Left lung (tissue), 4 donors: ENCODE measurements at regions not wholly inside any gene's neighbourhood (a gene's known extent, or its start where the extent isn't known, plus 50 kb on each side); places are given as distances from the start of the nearest gene placed in this dataset.
A peak's percentile ranks its signal among the peaks of the same experiment; 100 is the strongest.

ENCODE experiments used
- ATAC-seq: fragments of 200-7000 bp; cut with Tn5 transposase; one replicate; pipeline ENCODE4 v1.9.1; 2020; ENCODE audit warnings: moderate library complexity
- DNase-seq, 4 donors: peaks; one replicate each; pipeline ENCODE4 v3.0.0-alpha.2; 2013 to 2020
- H3K27ac ChIP-seq, 2 donors: fragments of 200-600 bp; sonication (generic) in 1 of 2; one replicate each; pipeline versions ENCODE4 v1.5.0 to v1.8.0; 2020 to 2021
- H3K27me3 ChIP-seq, 2 donors: fragments of 200-600 bp; sonication (generic) in 1 of 2; one replicate each; pipeline versions ENCODE4 v1.5.0 to v1.8.0; 2020 to 2021
- H3K36me3 ChIP-seq, 2 donors: fragments of 200-600 bp; sonication (generic) in 1 of 2; one replicate each; pipeline versions ENCODE4 v1.5.0 to v1.8.0; 2020 to 2021
- H3K4me1 ChIP-seq, 2 donors: fragments of 200-600 bp; one replicate each; pipeline ENCODE4 v1.8.0; 2021
- H3K4me3 ChIP-seq, 2 donors: fragments of 200-600 bp; sonication (generic) in 1 of 2; one replicate each; pipeline versions ENCODE4 v1.5.0 to v1.8.0; 2020 to 2021; ENCODE audit warnings: mild to moderate bottlenecking in 1 of 2
- H3K9me3 ChIP-seq, 2 donors: fragments of 200-600 bp; sonication (generic) in 1 of 2; one replicate each; pipeline versions ENCODE4 v1.5.0 to v1.8.0; 2020 to 2021
- CTCF ChIP-seq, 2 donors: fragments of 200-600 bp; sonication (generic) in 1 of 2; IDR thresholded peaks; one replicate each; pipeline versions ENCODE4 v1.5.0 to v1.8.0; 2021; ENCODE audit warnings: antibody characterized with exemption in 2 of 2
- intact Hi-C, 2 donors: fragments of 100-400 bp; cut with DNase I; formaldehyde crosslinking; loops; one replicate each; pipeline versions ENCODE4 v1.11.2 to v1.14.2; 2022
- donor health status: DM: no; HTN: yes; CAD: no.
- donor health status: DM: no; HTN: no; CAD: no.

GRCh38 chr2:134161170-134161547, 92.7 kb upstream of the MGAT5 start:
- H3K9me3 ChIP-seq: no peaks in the 10 kb centered on the region
- H3K4me1 ChIP-seq: peaks cover 12 to 33% of the 10 kb centered on the region in 2 donors
- TF ChIP-seq CTCF (IDR thresholded peaks at IDR 0.05): no peak
- peak overlapping the region in 1 of 2 donors; percentile 64 for H3K27ac ChIP-seq
- no peaks in the 10 kb centered on the region for H3K27me3 ChIP-seq
- ATAC-seq (peak; percentile 44), DNase-seq (peak in 1 of 4 donors; percentile 85)
- no peak overlapping the region for H3K4me3 ChIP-seq
- no peaks in the 10 kb centered on the region for H3K36me3 ChIP-seq
- intact Hi-C loops: no loop called here

GRCh38 chr2:134163336-134163735, 90.5 kb upstream of the MGAT5 start:
- Histone ChIP-seq H3K4me1 (peaks cover 12 to 33% of the 10 kb centered on the region in 2 donors), H3K4me3 (no peak overlapping the region), H3K27me3 (no peaks in the 10 kb centered on the region), H3K36me3 (no peaks in the 10 kb centered on the region), H3K9me3 (no peaks in the 10 kb centered on the region), H3K27ac (no peak overlapping the region)
- ATAC-seq (no peak), DNase-seq (no peak)
- intact Hi-C loops: no loop called here
- TF ChIP-seq CTCF (IDR thresholded peaks at IDR 0.05): no peak

- H3K27ac ChIP-seq: no peak overlapping the region
- DNase-seq (no peak), ATAC-seq (no peak)
- TF ChIP-seq CTCF (IDR thresholded peaks at IDR 0.05): no peak
- intact Hi-C loops: no loop called here
- H3K4me1 ChIP-seq: peaks cover 12 to 31% of the 10 kb centered on the region in 2 donors
- no peaks in the 10 kb centered on the region for H3K36me3 ChIP-seq
- no peaks in the 10 kb centered on the region for H3K9me3 ChIP-seq
- H3K27me3 ChIP-seq: no peaks in the 10 kb centered on the region
- H3K4me3 ChIP-seq: no peak overlapping the region
These were observed 89.6 kb upstream of the MGAT5 start for GRCh38 chr2:134164306-134164705.

GRCh38 chr2:134167015-134167414, 86.9 kb upstream of the MGAT5 start:
- H3K4me1 ChIP-seq: peaks cover 0 to 6% of the 10 kb centered on the region in 2 donors
- no peak overlapping the region for H3K4me3 ChIP-seq
- no peak overlapping the region for H3K27ac ChIP-seq
- ATAC-seq (no peak), DNase-seq (no peak)
- intact Hi-C loops: no loop called here
- TF ChIP-seq CTCF (IDR thresholded peaks at IDR 0.05): no peak
- no peaks in the 10 kb centered on the region for H3K9me3 ChIP-seq
- H3K36me3 ChIP-seq: no peaks in the 10 kb centered on the region
- H3K27me3 ChIP-seq: no peaks in the 10 kb centered on the region

GRCh38 chr2:134169788-134170187, 84.1 kb upstream of the MGAT5 start:
- H3K9me3 ChIP-seq: no peaks in the 10 kb centered on the region
- intact Hi-C loops: no loop called here
- no peaks in the 10 kb centered on the region for H3K4me1 ChIP-seq
- ATAC-seq (no peak), DNase-seq (no peak)
- H3K4me3 ChIP-seq: no peak overlapping the region
- no peak overlapping the region for H3K27ac ChIP-seq
- no peak for TF ChIP-seq CTCF (IDR thresholded peaks at IDR 0.05)
- no peaks in the 10 kb centered on the region for H3K27me3 ChIP-seq
- no peaks in the 10 kb centered on the region for H3K36me3 ChIP-seq
